Parathyroid adenoma (tissue), 2 donors: ENCODE measurements at regions not wholly inside any gene's neighbourhood (a gene's known extent, or its start where the extent isn't known, plus 50 kb on each side); places are given as distances from the start of the nearest gene placed in this dataset.

Experiments
- H2AFZ ChIP-seq: fragments of 300-600 bp; sonication (generic); one replicate; pipeline ENCODE4 v1.7.0; 2017; ENCODE audit warnings: antibody characterized with exemption, mild to moderate bottlenecking
- H3K27ac ChIP-seq: fragments of 300-600 bp; sonication (generic); one replicate; pipeline ENCODE4 v1.7.0; 2017
- H3K27me3 ChIP-seq: fragments of 300-600 bp; sonication (generic); one replicate; pipeline ENCODE4 v1.7.0; 2017; ENCODE audit warnings: low read length; ENCODE audit not compliant: control insufficient read depth, insufficient read depth
- H3K36me3 ChIP-seq: fragments of 300-600 bp; sonication (generic); one replicate; pipeline ENCODE4 v1.7.0; 2017; ENCODE audit warnings: low read length; ENCODE audit not compliant: control insufficient read depth, insufficient read depth
- H3K4me1 ChIP-seq: fragments of 300-600 bp; sonication (generic); one replicate; pipeline ENCODE4 v1.7.0; 2017; ENCODE audit warnings: control low read depth
- H3K4me2 ChIP-seq: fragments of 300-600 bp; sonication (generic); one replicate; pipeline ENCODE4 v1.7.0; 2017; ENCODE audit warnings: low read length
- H3K4me3 ChIP-seq: fragments of 300-600 bp; sonication (generic); one replicate; pipeline ENCODE4 v1.7.0; 2017; ENCODE audit warnings: low read depth, low read length
- H3K79me2 ChIP-seq: fragments of 300-600 bp; sonication (generic); one replicate; pipeline ENCODE4 v1.7.0; 2017; ENCODE audit warnings: control low read depth
- H3K9ac ChIP-seq: fragments of 300-600 bp; sonication (generic); one replicate; pipeline ENCODE4 v1.7.0; 2017; ENCODE audit warnings: mild to moderate bottlenecking
- H3K9me3 ChIP-seq: fragments of 300-600 bp; sonication (generic); one replicate; pipeline ENCODE4 v1.7.0; 2017; ENCODE audit warnings: low read length; ENCODE audit not compliant: control insufficient read depth
- CTCF ChIP-seq: fragments of 300-600 bp; sonication (generic); IDR thresholded peaks from one replicate; pipeline ENCODE4 v1.7.0; 2017; ENCODE audit warnings: antibody characterized with exemption, mild to moderate bottlenecking
- donor health status: primary hyperparathyroidism.

DNA sequence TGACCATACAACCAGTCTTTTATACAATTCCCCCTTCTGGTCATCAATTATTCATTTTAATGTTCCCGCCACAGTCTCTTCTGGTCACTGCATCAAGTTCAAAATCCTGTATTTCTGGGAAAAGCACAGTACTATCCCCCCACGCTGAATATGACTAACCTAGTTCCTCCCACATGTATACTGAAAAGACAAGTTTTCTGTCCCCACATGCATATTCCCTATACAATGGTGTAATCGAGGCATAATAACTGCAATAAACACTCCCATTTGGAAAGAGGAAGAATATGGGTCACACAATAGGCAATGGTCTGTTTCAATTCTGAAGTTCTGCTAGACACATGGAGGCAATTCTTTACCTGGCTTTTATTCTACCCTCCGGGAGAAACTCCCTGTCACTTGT is 344.9 kb downstream of the EFNA5 start:
- no peak overlapping the region for H3K4me2 ChIP-seq
- H3K4me1 ChIP-seq: no peaks in the 10 kb centered on the region
- H3K79me2 ChIP-seq: no peaks in the 10 kb centered on the region
- no peak overlapping the region for H3K9ac ChIP-seq
- H3K36me3 ChIP-seq: no peaks in the 10 kb centered on the region
- no peaks in the 10 kb centered on the region for H3K9me3 ChIP-seq
- no peak overlapping the region for H3K27ac ChIP-seq
- H3K4me3 ChIP-seq: no peak overlapping the region
- no peak for TF ChIP-seq CTCF
- no peaks in the 10 kb centered on the region for H3K27me3 ChIP-seq
- H2AFZ ChIP-seq: no peak overlapping the region

- Histone ChIP-seq H3K4me3 (no peak overlapping the region), H3K27me3 (no peaks in the 10 kb centered on the region), H3K9ac (no peak overlapping the region), H3K36me3 (no peaks in the 10 kb centered on the region), H2AFZ (no peak overlapping the region), H3K9me3 (no peaks in the 10 kb centered on the region), H3K27ac (no peak overlapping the region), H3K4me2 (no peak overlapping the region), H3K79me2 (no peaks in the 10 kb centered on the region), H3K4me1 (no peaks in the 10 kb centered on the region)
- TF ChIP-seq CTCF: no peak
Observed at GRCh38 chr5:107324809-107325208, 345.9 kb downstream of the EFNA5 start.

GRCh38 chr5:107324071-107324470 is 346.7 kb downstream of the EFNA5 start:
- no peaks in the 10 kb centered on the region for H3K4me1 ChIP-seq
- no peak for TF ChIP-seq CTCF
- no peak overlapping the region for H3K4me2 ChIP-seq
- no peak overlapping the region for H3K4me3 ChIP-seq
- no peaks in the 10 kb centered on the region for H3K36me3 ChIP-seq
- H3K27me3 ChIP-seq: no peaks in the 10 kb centered on the region
- H3K9me3 ChIP-seq: no peaks in the 10 kb centered on the region
- no peak overlapping the region for H3K27ac ChIP-seq
- H3K9ac ChIP-seq: no peak overlapping the region
- H2AFZ ChIP-seq: no peak overlapping the region
- H3K79me2 ChIP-seq: no peaks in the 10 kb centered on the region

- H2AFZ ChIP-seq: no peak overlapping the region
- no peaks in the 10 kb centered on the region for H3K4me1 ChIP-seq
- H3K36me3 ChIP-seq: no peaks in the 10 kb centered on the region
- H3K27me3 ChIP-seq: no peaks in the 10 kb centered on the region
- H3K27ac ChIP-seq: no peak overlapping the region
- H3K9me3 ChIP-seq: no peaks in the 10 kb centered on the region
- no peak overlapping the region for H3K4me2 ChIP-seq
- no peak overlapping the region for H3K4me3 ChIP-seq
- TF ChIP-seq CTCF: no peak
- no peak overlapping the region for H3K9ac ChIP-seq
- no peaks in the 10 kb centered on the region for H3K79me2 ChIP-seq
Observed at GRCh38 chr5:107323536-107323935, 347.2 kb downstream of the EFNA5 start.

DNA sequence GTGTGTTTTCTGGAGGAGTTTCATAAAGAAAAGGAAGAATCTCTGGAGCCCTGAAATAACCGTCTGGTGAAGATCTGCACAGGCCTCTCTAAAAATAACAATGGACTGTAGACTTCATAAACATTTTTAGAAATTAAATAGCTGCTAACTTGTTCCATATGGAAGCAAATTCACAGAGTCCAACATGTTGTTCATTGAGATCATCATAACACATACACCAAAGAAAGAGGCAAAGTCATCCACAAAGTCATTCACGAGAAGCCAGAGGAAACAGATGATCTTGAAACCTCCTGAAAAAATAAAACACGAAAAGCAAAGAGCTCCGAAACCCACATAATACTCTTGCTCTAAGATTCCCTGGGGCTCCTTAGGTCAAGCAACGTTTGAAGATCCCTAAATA is 347.8 kb downstream of the EFNA5 start:
- no peaks in the 10 kb centered on the region for H3K9me3 ChIP-seq
- H2AFZ ChIP-seq: no peak overlapping the region
- no peak for TF ChIP-seq CTCF
- no peak overlapping the region for H3K27ac ChIP-seq
- H3K9ac ChIP-seq: no peak overlapping the region
- no peaks in the 10 kb centered on the region for H3K79me2 ChIP-seq
- H3K27me3 ChIP-seq: no peaks in the 10 kb centered on the region
- no peak overlapping the region for H3K4me2 ChIP-seq
- no peak overlapping the region for H3K4me3 ChIP-seq
- H3K4me1 ChIP-seq: no peaks in the 10 kb centered on the region
- H3K36me3 ChIP-seq: no peaks in the 10 kb centered on the region
